GM12891 (cell line): ENCODE measurements at regions not wholly inside any gene's neighbourhood (a gene's known extent, or its start where the extent isn't known, plus 50 kb on each side); places are given as distances from the start of the nearest gene placed in this dataset.

Experiments used
- PAX5 ChIP-seq: IDR thresholded peaks from 2 replicates; pipeline ENCODE4 v1.6.1; 2011; ENCODE audit warnings: low read length, moderate library complexity, mild to moderate bottlenecking; ENCODE audit not compliant: insufficient read depth, severe bottlenecking
- POLR2A ChIP-seq: IDR thresholded peaks from 2 replicates; pipeline ENCODE4 v1.6.1; 2011; ENCODE audit warnings: low read depth, low read length, control low read depth
- POLR2AphosphoS5 ChIP-seq: IDR thresholded peaks from 2 replicates; pipeline ENCODE4 v1.6.1; 2011; ENCODE audit warnings: low read depth, low read length, control low read depth
- POU2F2 ChIP-seq: IDR thresholded peaks from 2 replicates; pipeline ENCODE4 v1.6.1; 2011; ENCODE audit warnings: low read depth, mild to moderate bottlenecking, control low read depth, low read length, moderate library complexity
- SPI1 ChIP-seq: IDR thresholded peaks from 2 replicates; pipeline ENCODE4 v1.6.1; 2011; ENCODE audit warnings: low read depth, low read length, control low read depth
- TAF1 ChIP-seq: IDR thresholded peaks from 2 replicates; pipeline ENCODE4 v1.6.1; 2011; ENCODE audit warnings: low read depth, low read length, control low read depth

GRCh38 chr2:192535956-192536921, 341.5 kb upstream of the TMEFF2 start:
- TF ChIP-seq POLR2A (no peak), POLR2AphosphoS5 (no peak), SPI1 (no peak), POU2F2 (no peak), TAF1 (no peak), PAX5 (no peak)
